Epidermal melanocyte (primary cell): ENCODE measurements at regions not wholly inside any gene's neighbourhood (a gene's known extent, or its start where the extent isn't known, plus 50 kb on each side); places are given as distances from the start of the nearest gene placed in this dataset.

Experiments used
- DNase-seq: peaks from one replicate; pipeline ENCODE4 v3.0.0; 2011; ENCODE audit warnings: low spot score; ENCODE audit not compliant: insufficient read length

DNA sequence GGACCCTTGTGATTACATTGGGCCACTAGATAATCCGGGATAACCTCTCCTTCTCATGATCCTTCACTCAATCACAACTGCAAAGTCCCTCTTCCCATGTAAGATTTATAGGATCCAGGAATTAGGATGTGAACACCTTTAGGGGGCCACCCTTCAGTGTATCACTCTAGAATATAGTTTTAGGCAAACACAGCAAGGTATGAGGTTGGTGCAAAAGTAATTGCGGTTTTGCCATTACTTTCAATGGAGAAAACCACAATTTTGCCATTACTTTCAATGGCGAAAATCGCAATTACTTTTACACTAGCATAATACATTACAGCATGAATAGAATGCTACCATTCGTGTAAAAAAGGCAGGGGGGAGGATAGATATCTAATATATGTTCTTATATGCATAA is 104.0 kb downstream of the BAMBI start:
- no peak for DNase-seq

DNA sequence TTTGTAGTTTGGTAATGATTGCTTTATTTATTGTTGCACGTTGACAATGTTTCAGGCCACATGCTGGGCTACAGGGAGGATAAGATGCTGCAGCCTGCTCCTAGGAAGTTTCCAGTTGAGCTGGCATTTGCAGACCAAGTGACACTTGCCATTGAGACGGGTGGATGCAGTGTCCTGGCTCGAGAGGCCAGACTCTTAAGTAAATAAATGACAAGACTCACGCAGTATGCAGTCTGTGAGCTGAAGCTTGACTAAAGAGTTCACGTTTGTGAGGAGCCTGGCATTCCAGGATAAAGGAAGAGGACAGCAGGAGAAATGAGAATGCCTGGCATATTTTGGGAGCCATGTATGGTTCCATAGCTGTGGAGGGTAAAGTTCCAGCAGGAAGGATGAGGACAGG is 105.8 kb downstream of the BAMBI start:
- DNase-seq, result no peak

DNA sequence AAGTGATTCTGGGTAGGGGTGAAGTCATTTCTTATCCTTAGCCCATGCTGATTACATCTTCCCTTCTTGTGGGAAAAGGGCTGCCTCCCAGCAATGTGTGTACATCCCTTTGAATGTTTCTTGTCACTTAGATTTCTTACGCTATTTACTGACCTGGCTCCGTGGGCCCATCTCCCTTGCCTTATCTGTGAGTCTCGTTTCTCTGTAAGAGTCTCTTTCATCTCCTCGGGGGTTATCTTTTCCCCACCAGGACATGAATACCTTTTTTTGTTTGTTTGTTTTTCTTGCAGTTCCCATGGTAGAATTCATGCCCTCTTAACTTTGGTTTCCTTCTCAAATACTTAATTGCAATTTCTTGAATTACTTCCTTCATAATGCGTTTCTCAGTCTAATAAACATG is 107.7 kb downstream of the BAMBI start:
- DNase-seq, result no peak

DNA sequence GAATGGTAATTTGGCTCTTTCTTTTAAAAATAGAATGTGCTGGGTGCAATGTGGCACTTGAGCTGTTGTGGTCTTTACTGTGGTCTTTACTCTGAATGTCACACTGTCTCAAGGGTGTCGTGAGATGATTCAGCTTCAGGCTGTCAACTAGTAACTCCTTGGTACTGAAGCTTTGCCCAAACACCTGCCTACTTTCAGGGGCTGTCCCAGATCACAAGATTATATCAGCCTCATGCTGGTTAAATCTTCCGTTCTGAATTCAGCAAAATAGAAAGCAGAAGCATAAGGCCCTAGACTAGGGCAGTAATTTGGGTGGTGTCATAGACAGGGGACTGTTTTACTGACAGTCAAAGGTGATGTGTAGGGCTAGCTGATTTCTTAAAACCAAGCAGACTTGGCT is 110.9 kb downstream of the BAMBI start:
- DNase-seq, result no peak

DNA sequence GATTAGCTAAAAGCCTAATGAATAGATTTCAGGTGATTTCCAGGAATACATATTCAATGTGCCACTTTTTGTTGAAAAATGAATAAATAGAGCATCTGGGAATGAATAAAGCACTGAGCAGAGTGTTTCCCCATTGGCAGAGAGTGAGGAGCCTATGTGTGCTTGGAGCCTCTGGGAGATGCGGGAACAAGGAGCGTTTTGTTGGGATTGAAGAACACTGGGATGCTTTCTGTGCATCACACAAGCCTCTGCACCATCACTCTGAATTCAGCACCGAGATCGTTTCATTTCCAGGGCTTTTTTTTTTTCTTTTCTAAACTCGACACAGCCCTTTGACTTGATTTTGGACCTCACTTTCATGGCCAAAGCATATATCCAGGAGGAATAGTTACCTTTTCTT is 111.4 kb downstream of the BAMBI start:
- peak; percentile 46 for DNase-seq

DNA sequence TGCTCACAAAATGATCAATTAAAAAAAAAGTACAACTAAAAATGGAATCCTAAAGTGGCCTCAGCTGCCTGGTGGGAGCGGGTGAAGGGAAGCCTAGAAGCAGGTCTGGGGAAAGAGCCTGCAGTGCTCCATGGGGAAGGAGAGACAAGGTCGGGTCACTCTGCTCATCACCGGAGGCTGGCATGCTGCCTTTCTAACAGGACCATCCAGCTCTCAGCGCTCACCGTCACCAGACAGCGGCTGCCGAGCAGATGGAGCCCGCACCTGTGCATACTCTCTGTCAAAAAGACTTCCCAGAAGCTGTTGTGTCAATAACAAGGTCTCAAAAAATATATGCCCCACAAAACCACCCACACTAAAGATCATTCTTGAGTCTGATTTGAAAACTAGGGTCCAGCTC is 112.8 kb downstream of the BAMBI start:
- no peak for DNase-seq

DNA sequence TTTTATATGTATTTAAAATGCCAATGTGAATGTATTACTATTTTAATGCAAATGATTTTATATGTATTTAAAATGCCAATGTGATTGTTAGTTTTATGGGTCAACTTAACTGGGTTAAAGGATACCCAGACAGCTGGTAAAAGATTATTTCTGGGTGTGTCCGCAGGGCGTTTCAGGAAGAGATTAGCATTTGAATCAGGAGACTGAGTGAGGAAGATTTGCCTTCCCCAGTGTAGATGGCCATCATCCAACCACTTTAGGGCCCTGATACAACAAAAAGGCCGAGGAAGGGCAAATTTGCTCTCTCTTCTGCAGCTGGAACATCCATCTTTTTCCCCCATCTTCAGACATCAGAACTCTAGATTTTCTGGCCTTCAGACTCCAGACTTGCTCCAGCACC is 116.2 kb downstream of the BAMBI start:
- DNase-seq, result no peak

DNA sequence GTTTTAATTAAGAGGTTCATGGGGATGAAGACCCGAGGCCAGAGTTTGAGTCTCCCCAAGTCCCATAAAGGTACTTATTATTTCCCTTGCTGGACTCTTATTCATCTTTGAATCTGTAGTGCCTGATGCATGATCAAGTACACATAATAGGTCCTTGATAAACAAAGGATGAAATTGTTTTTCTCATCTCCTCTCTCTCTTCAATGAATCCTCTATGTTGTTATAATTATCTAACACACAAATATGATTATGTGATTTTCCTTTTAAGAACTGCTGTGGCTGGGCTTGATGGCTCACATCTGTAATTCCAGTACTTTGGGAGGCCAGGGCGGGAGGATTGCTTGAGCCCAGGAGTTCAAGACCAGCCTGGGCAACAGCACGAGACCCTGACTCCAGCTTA is 117.7 kb downstream of the BAMBI start:
- DNase-seq, result no peak

DNA sequence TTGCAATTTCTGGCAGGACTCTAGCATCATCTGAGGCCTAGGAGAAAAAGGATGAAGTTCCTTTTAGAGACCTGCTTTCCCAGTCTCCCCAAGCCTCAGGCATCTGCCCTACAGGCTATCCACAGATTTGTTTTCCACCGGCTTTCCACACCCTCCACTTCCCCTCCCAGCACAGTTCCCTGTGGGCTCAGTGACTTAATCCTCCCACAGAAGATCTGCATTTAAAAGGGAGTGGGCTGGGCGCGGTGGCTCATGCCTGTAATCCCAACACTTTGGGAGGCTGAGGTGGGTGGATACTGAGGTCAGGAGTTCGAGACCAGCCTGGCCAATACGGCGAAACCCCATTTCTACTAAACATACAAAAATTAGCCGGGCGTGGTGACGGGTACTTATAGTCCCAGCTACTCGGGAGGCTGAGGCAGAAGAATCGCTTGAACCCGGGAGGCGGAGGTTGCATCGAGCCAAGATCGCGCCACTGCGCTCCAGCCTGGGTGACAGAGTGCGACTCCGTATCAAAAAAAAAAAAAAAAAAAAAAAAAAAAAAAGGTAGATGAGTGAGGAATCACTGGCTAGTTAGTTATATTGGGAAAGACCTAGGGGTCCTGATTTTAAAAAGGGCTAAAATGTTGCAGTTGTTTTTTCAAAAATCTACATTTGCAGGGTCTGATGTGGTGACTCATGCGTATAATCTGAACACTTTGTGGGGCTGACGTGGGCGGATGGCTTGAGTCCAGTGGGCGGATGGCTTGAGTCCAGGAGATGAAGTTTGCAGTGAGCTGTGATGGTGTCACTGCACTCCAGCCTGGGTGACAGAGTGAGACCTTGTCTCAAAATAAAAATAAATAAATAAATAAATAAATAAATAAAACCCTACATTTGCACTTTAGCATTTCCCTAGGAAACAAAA is 119.5 kb downstream of the BAMBI start:
- no peak for DNase-seq

DNA sequence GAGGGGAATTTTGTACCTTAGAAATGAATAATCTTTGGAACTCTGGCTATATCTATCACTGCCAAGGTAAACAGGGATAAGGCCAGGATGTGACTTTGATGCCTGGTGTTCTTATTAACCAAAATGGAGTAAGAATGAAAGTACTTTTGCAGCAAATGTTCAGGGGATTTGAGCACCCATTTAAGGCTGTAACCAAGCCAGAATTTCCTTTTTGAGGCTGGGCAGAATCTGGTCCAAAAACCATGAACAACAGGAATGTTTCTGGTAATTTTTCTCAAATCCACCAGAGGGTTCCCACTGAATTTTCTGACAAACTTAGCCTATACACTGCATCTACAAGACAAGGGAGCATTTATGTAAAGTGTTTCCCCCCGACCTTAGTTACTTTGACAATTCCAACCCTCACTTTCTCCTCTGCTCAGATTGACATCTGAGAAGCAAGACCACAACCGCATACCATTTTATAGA is 120.6 kb downstream of the BAMBI start:
- DNase-seq, result no peak

DNA sequence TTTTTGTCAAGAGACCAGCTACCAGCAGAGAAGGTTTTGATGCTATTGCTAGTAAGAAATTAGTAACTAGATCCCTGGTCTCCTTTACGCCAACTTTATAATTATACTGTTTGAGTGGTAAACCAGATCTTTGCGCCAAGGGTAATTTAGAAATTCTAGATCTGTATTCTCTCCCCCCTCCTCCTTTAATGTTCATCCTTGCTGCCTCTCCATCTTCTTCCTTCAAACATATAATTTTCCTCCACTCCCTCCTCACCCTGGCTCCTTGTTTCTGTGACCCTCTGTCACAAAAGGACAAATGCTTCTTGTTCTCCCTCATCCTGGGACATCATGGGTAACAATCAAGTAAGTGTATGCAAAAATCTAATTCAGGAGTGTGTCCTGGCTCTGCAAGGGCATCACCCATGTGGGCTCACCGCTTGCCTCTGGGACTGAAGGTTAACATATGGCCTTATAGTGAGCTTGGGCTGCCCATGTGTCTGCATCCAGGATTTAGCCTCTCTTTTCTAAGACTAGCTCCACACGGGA is 121.2 kb downstream of the BAMBI start:
- DNase-seq, result no peak

DNA sequence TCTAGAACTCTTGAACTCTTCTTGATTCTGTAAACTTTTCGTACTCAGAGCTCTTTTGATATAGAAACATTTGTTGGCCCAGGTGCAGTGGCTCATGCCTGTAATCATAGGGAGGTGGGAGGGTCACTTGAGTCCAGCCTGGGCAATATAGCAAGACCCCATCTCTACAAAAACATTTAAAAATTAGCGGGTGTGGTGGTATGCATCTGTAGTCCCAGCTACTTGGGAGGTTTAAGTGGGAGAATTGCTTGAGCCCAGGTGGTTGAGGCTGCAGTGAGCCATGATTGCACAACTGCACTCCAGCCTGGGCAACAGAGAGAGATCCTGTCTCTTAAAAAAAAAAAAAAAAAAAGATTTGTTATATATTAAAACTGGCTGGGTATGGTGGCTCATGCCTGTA is 121.6 kb downstream of the BAMBI start:
- DNase-seq, result no peak

DNA sequence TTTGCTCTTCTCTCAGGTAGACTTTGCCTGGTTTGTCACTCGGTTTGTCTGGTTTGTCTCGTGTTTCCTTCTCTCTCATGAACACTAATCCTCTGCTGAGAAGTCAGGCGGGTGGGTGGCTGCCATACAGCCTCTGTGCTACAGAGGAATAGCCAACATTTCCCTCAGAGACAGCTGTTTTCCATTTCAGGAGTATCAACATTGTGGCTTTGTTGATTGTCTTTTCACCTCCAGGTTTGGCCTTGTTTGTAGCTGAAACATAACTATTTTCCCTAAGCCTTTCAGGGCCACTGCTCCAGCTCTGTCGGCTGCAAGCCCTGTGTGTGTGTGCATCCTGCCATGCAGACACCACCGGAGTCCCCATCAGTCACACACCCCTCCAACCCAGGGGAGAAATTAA is 122.8 kb downstream of the BAMBI start:
- no peak for DNase-seq

DNA sequence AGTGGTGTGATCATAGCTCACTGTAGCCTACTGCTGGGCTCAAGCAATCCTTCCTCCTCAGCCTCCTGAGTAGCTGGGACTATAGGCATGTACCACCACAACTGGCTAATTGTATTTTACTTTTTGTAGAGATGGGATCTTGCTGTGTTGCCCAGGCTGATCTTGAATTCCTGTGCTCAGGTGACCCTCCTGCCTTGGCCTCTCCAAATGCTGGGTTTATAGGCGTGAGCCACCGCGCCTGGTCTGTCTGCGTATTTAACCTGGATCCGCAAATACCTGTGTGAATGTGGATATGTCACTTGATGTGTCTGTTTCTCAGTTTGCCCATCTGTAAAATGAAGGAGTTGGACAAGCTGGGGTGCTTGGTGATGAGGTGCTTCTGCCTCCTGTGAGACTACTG is 123.9 kb downstream of the BAMBI start:
- no peak for DNase-seq

DNA sequence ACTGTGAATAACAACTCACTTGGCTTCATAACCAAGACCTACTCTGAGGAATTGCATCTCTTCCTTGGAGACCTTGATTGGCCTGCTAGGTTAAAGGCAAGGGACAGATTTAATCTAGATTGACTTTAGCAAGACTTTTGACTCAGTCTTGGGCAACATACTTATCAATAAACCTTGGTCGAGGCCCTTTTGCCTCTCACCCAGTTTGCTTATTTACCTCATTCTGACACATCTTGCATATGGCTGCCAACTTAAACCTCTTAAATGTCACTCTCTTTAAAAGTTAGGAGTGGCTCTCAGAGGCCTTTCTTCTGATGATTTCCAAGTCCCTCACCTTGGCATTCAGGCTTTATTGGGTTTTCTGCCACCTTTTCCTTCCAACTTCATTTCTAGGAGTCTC is 124.5 kb downstream of the BAMBI start:
- no peak for DNase-seq

DNA sequence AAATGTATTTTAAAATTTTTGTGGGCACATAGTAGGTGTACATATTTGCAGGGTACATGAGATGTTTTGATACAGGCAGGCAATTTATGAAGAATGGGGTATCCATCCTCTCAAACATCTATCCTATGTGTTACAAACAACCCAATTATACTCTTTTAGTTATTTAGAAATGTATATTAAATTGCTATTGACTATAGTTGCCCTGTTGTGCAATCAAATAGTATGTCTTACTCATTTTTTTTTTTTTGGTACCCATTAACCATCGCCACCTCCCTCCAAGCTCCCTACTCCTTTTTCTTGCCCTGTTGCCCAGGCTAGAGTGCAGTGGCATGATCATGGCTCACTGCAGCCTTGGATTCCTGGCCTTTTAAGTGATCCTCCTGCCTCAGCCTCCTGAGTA is 128.1 kb downstream of the BAMBI start:
- DNase-seq, result no peak

DNA sequence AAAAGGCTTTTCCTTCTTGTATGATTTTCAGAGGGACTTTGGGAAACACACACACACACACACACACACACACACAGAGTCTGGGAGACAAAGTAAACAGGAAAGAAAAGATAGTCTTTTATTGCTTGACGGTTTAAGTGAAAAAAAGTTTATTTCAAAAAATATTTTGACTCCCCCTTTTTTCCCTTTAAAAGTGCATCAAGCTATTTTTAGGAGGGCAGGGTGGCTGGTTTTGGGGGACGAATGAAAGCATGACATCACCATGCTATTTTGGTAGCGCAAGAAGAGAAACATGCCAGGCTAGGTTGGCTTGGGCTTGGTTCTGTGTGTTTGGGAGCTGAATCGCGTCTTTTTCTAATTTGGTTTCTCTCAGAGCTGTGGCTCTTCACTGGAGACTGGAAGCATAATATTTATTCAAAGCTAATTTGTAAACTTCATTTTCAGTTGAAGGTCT is 129.2 kb downstream of the BAMBI start:
- no peak for DNase-seq

DNA sequence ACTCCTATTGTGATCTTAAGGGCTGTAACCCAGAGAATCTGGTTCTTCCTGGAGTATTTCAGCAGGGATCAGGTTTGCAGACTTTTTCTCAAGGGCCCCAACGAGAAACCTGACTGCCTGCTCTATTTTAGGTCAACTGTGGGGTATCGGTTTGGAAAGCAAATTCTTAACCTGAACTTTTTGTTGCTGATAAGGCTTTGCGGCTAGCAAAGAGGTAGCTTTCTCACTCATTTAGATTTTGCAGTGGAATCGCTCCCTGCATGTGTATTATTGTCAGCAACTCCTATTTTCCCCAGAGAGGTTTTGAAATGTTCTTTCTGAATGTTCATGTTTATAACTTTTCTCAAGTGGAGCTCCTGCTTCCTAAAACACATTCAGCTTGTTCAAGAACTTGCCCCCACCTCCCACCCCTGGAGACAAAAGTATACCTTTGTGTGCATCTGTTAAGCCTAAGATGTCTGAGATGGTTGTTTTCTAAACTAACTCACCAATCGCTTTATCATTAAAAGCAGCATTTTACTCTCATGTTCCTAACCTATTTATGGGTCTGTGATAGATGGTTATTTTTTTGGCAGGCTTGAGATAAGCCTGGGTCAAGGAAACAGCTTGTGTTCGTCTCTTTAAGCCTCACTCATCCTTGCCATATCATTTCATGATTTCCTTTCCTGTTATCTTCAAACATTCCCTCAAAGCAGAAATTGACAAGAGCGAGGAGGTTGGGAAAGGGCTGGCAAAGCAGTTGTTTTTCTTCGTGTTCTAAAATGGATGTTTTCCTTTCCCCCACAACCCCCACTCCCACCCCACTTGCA is 129.8 kb downstream of the BAMBI start:
- DNase-seq, result no peak

DNA sequence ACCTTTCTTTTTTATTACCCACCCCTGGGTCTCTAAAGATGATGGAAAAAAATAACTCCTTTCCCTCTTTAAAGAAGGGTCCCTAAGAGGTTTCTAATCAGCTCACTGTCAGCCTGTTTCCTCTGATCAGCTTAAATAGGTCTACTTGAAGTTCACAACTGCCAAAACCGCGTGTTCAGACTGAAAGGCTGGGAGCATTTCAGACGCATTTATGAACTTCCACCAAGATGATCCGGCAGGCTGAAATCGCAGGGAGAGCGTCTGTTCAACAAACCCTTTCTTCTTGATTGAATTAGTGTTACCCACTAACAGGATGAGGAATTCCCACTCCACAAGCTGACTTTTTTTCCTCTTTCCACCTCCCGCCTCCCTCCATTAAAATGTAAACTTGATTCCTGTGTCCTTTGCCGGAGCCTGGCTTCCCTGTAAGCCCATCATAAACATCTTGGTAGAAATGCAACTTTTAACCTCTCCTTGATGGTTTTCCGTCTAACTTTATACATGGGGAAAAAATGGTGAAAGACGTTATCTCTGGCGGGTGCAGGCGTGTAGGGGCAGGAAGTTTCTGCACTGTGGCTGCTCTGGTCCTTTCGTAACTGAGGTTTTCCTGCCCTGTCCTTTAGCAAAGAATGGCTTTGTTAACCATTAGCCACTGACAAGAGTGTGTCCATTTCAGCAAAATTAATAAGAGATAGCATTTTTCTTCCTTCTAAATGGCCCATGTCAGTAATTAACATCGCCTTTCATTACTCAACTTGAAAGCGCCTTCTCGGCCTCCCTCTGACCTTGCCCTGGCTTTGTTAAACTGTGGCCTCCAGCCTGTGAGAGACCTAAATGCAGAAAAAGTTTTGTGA is 130.7 kb downstream of the BAMBI start:
- no peak for DNase-seq

DNA sequence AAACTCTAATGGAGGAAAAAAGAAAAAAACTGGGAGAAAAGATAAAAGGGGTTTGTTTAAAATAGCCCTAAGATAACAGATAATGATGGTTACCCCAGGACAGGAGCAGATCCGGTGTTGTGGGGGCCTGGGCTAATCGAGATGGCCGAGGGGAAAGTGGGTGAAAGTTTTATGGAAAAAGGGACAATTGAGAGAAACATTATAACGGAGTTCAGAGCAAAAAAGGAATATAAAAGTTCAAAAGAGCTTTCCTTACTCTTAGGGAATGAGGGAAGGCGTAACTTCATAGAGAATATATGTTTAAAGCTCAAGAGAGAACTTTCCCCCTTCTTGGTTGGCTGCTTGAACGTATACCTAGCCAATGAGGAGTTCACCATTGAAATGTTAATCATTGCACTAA is 131.4 kb downstream of the BAMBI start:
- DNase-seq, result no peak
